HL-60 (cell line): ENCODE measurements at regions not wholly inside any gene's neighbourhood (a gene's known extent, or its start where the extent isn't known, plus 50 kb on each side); places are given as distances from the start of the nearest gene placed in this dataset.

Experiments used
- CTCF ChIP-seq: IDR thresholded peaks from one replicate; pipeline ENCODE4 v1.5.1; 2011; ENCODE audit warnings: low read length, control low read depth, inconsistent platforms; ENCODE audit not compliant: insufficient read depth
- REST ChIP-seq: IDR thresholded peaks from 2 replicates; pipeline ENCODE4 v1.6.1; 2012; ENCODE audit warnings: low read depth; ENCODE audit not compliant: insufficient replicate concordance

- TF ChIP-seq CTCF (no peak), REST (no peak)
Observed at GRCh38 chr11:23404225-23405160, 544.2 kb upstream of the CCDC179 start.
